H9 (cell line): ENCODE measurements at regions not wholly inside any gene's neighbourhood (a gene's known extent, or its start where the extent isn't known, plus 50 kb on each side); places are given as distances from the start of the nearest gene placed in this dataset.

Source experiments
- DNase-seq: peaks from one replicate; pipeline ENCODE4 v3.0.0-alpha.2; 2017
- H2AFZ ChIP-seq: one replicate; pipeline ENCODE4 v1.6.1; 2013; ENCODE audit warnings: mild to moderate bottlenecking, low read length, control low read depth, moderate library complexity
- H2AK5ac ChIP-seq: 2 replicates; pipeline ENCODE4 v1.6.1; 2013; ENCODE audit warnings: low read length, control low read depth, mixed read lengths; ENCODE audit not compliant: insufficient read length
- H2BK120ac ChIP-seq: one replicate; pipeline ENCODE4 v1.6.1; 2013; ENCODE audit warnings: low read depth, mild to moderate bottlenecking, low read length, control low read depth, inconsistent platforms; ENCODE audit not compliant: poor library complexity, severe bottlenecking
- H2BK12ac ChIP-seq: 2 replicates; pipeline ENCODE4 v1.6.1; 2013; ENCODE audit warnings: low read length, control low read depth, mixed read lengths, low read depth; ENCODE audit not compliant: insufficient read length
- H2BK15ac ChIP-seq: 2 replicates; pipeline ENCODE4 v1.6.1; 2013; ENCODE audit warnings: low read depth, low read length, control low read depth
- H2BK20ac ChIP-seq: one replicate; pipeline ENCODE4 v1.6.1; 2013; ENCODE audit warnings: low read depth, mild to moderate bottlenecking, low read length, control low read depth, inconsistent platforms; ENCODE audit not compliant: poor library complexity, severe bottlenecking
- H2BK5ac ChIP-seq: 2 replicates; pipeline ENCODE4 v1.6.1; 2013; ENCODE audit warnings: low read length, control low read depth, mixed read lengths; ENCODE audit not compliant: insufficient read length
- H3K14ac ChIP-seq: 2 replicates; pipeline ENCODE4 v1.6.1; 2013; ENCODE audit warnings: low read length, control low read depth; ENCODE audit not compliant: insufficient read depth
- H3K18ac ChIP-seq: 2 replicates; pipeline ENCODE4 v1.6.1; 2013; ENCODE audit warnings: low read depth, mild to moderate bottlenecking, mixed read lengths, low read length, control low read depth; ENCODE audit not compliant: insufficient read length
- H3K23ac ChIP-seq: 2 replicates; pipeline ENCODE4 v1.6.1; 2013; ENCODE audit warnings: low read length, control low read depth, mixed read lengths, low read depth; ENCODE audit not compliant: insufficient read length
- H3K23me2 ChIP-seq: 2 replicates; pipeline ENCODE4 v1.6.1; 2013; ENCODE audit warnings: low read depth, mild to moderate bottlenecking, mixed read lengths, low read length, control low read depth; ENCODE audit not compliant: insufficient read length, poor library complexity, severe bottlenecking
- H3K27ac ChIP-seq: 2 replicates; pipeline ENCODE4 v1.5.1; 2013; ENCODE audit warnings: low read length, control low read depth, mixed read lengths, low read depth; ENCODE audit not compliant: insufficient read length
- H3K27me3 ChIP-seq: 2 replicates; pipeline ENCODE4 v1.6.1; 2013; ENCODE audit warnings: low read length, control low read depth, inconsistent platforms; ENCODE audit not compliant: insufficient read depth
- H3K4ac ChIP-seq: 2 replicates; pipeline ENCODE4 v1.6.1; 2013; ENCODE audit warnings: low read depth, mild to moderate bottlenecking, control low read depth, inconsistent platforms, low read length, moderate library complexity
- H3K4me1 ChIP-seq: 2 replicates; pipeline ENCODE4 v1.6.1; 2013; ENCODE audit warnings: low read length, control low read depth, inconsistent platforms; ENCODE audit not compliant: insufficient read depth
- H3K4me2 ChIP-seq: 2 replicates; pipeline ENCODE4 v1.6.1; 2013; ENCODE audit warnings: low read length, control low read depth, mixed read lengths; ENCODE audit not compliant: insufficient read length, insufficient read depth
- H3K56ac ChIP-seq: 2 replicates; pipeline ENCODE4 v1.6.1; 2013; ENCODE audit warnings: low read depth, mild to moderate bottlenecking, mixed read lengths, low read length, control low read depth; ENCODE audit not compliant: insufficient read length
- H3K79me1 ChIP-seq: 2 replicates; pipeline ENCODE4 v1.6.1; 2013; ENCODE audit warnings: low read depth, mild to moderate bottlenecking, moderate library complexity, low read length, control low read depth, inconsistent platforms; ENCODE audit not compliant: insufficient read depth, poor library complexity, severe bottlenecking
- H3K79me2 ChIP-seq: 2 replicates; pipeline ENCODE4 v1.6.1; 2013; ENCODE audit warnings: low read length, control low read depth, inconsistent platforms; ENCODE audit not compliant: insufficient read depth
- H3K9ac ChIP-seq: 2 replicates; pipeline ENCODE4 v1.6.1; 2013; ENCODE audit warnings: low read length, control low read depth, mixed read lengths; ENCODE audit not compliant: insufficient read length; ENCODE audit errors: extremely low read depth
- H3K9me3 ChIP-seq: one replicate; pipeline ENCODE4 v1.6.1; 2013; ENCODE audit warnings: low read depth, low read length, inconsistent platforms; ENCODE audit not compliant: control insufficient read depth
- H3T11ph ChIP-seq: one replicate; pipeline ENCODE4 v1.6.1; 2013; ENCODE audit warnings: mild to moderate bottlenecking, low read length, control low read depth, inconsistent platforms
- H4K20me1 ChIP-seq: one replicate; pipeline ENCODE4 v1.6.1; 2013; ENCODE audit not compliant: control insufficient read depth, insufficient read length, insufficient read depth
- H4K5ac ChIP-seq: 2 replicates; pipeline ENCODE4 v1.6.1; 2013; ENCODE audit warnings: low read depth, mild to moderate bottlenecking, mixed read lengths, low read length, control low read depth; ENCODE audit not compliant: insufficient read length
- H4K8ac ChIP-seq: replicated peaks from 2 replicates; pipeline ENCODE4 v1.6.1; 2013; ENCODE audit warnings: low read length, control low read depth, mixed read lengths, low read depth; ENCODE audit not compliant: insufficient read length
- H4K91ac ChIP-seq: 2 replicates; pipeline ENCODE4 v1.6.1; 2013; ENCODE audit warnings: low read depth, mild to moderate bottlenecking, moderate library complexity, mixed read lengths, low read length, control low read depth; ENCODE audit not compliant: insufficient read length
- H3K27ac Mint-ChIP-seq, 3 experiments: 2 replicates in 2 of 3; 3 replicates in 1 of 3; pipeline ENCODE4 v1.8.0; 2020 to 2021; ENCODE audit warnings: mixed read lengths in 3 of 3, mild to moderate bottlenecking in 1 of 3, moderate library complexity in 1 of 3
- H3K27me3 Mint-ChIP-seq: 2 replicates; pipeline ENCODE4 v1.8.0; 2021; ENCODE audit warnings: low read depth, mild to moderate bottlenecking, moderate library complexity, mixed read lengths
- H3K36me3 Mint-ChIP-seq, 3 experiments: 2 replicates in 2 of 3; 3 replicates in 1 of 3; pipeline ENCODE4 v1.8.0; 2020 to 2021; ENCODE audit warnings: low read depth in 3 of 3, mixed read lengths in 3 of 3; ENCODE audit not compliant: insufficient read depth in 1 of 3
- H3K4me1 Mint-ChIP-seq, 2 experiments: 2 replicates each; pipeline ENCODE4 v1.8.0; 2020; ENCODE audit warnings: mixed read lengths in 2 of 2
- H3K4me3 Mint-ChIP-seq, 2 experiments: 2 replicates in 1 of 2; 3 replicates in 1 of 2; pipeline ENCODE4 v1.8.0; 2020 to 2021; ENCODE audit warnings: mild to moderate bottlenecking in 2 of 2, mixed read lengths in 2 of 2, moderate library complexity in 1 of 2
- H3K9me3 Mint-ChIP-seq, 2 experiments: 2 replicates in 1 of 2; 3 replicates in 1 of 2; pipeline ENCODE4 v1.8.0; 2020; ENCODE audit warnings: mild to moderate bottlenecking in 2 of 2, mixed read lengths in 2 of 2, moderate library complexity in 1 of 2
- WGBS: extraction: QIAGEN DNeasy Blood & Tissue Kit; methylation state at CpG from one replicate; pipeline ENCODE4 v1.1.7; 2013; ENCODE audit warnings: missing lambda C conversion rate, low lambda C conversion rate, mixed read lengths; ENCODE audit not compliant: insufficient read length; ENCODE audit errors: extremely low coverage; 5-methylcytosine and 5-hydroxymethylcytosine counted together
- TF ChIP-seq, protein P1 (sequence below): fragments of 200-600 bp; sonication (generic); conservative IDR thresholded peaks from 3 replicates; pipeline ENCODE4 v1.8.0; 2021; ENCODE audit warnings: antibody characterized with exemption, mild to moderate bottlenecking

DNA sequence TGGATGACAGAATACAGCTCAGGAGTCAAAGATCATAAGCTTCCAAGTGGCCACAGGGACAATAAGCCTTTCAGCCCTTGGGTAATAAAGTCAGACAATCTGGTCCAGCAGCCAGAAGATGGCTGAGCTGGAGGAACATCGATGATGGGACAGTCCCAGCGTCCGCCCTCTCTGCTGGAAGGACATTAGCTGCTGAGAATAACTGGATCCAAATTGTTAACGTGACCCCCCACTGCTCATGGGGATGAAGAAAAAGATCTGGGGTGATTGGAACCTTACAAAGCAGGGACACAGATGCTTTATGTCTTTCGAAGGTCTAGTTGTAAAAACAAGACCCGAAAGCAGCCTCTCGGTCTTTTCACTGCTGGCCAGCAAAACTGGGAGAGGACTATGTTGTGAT lies 71.0 kb downstream of the IGLL5 start:
- TF ChIP-seq, protein P1, sequence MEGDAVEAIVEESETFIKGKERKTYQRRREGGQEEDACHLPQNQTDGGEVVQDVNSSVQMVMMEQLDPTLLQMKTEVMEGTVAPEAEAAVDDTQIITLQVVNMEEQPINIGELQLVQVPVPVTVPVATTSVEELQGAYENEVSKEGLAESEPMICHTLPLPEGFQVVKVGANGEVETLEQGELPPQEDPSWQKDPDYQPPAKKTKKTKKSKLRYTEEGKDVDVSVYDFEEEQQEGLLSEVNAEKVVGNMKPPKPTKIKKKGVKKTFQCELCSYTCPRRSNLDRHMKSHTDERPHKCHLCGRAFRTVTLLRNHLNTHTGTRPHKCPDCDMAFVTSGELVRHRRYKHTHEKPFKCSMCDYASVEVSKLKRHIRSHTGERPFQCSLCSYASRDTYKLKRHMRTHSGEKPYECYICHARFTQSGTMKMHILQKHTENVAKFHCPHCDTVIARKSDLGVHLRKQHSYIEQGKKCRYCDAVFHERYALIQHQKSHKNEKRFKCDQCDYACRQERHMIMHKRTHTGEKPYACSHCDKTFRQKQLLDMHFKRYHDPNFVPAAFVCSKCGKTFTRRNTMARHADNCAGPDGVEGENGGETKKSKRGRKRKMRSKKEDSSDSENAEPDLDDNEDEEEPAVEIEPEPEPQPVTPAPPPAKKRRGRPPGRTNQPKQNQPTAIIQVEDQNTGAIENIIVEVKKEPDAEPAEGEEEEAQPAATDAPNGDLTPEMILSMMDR: no peak
- Mint-ChIP-seq H3K9me3 (peaks cover 14 to 22% of the 10 kb centered on the region in 2 experiments), H3K27me3 (peaks cover 83% of the 10 kb centered on the region), H3K27ac (no peak overlapping the region), H3K36me3 (peaks cover 0 to 12% (median 4%) of the 10 kb centered on the region in 3 experiments; a peak in 4 of 7 replicates), H3K4me3 (no peak overlapping the region), H3K4me1 (peaks cover 9 to 11% of the 10 kb centered on the region in 2 experiments)
- Histone ChIP-seq H3K18ac (no peak overlapping the region), H2BK120ac (no peak overlapping the region), H2AFZ (no peak overlapping the region), H3K23ac (no peak overlapping the region), H4K20me1 (no peaks in the 10 kb centered on the region), H4K5ac (no peak overlapping the region), H3K23me2 (no peaks in the 10 kb centered on the region), H3T11ph (no peak overlapping the region), H3K9me3 (no peaks in the 10 kb centered on the region), H2BK20ac (no peak overlapping the region), H3K79me1 (no peaks in the 10 kb centered on the region), H3K79me2 (no peaks in the 10 kb centered on the region), H4K91ac (no peak overlapping the region), H3K4ac (no peak overlapping the region), H3K27me3 (no peaks in the 10 kb centered on the region; the same call in 1 of the 2 replicates), H3K9ac (no peak overlapping the region), H3K14ac (no peak overlapping the region), H2BK5ac (no peak overlapping the region), H3K27ac (no peak overlapping the region), H3K4me2 (no peak overlapping the region), H3K56ac (no peak overlapping the region), H2BK12ac (no peak overlapping the region), H2BK15ac (no peak overlapping the region), H2AK5ac (no peak overlapping the region), H4K8ac (no peak overlapping the region), H3K4me1 (no peaks in the 10 kb centered on the region)
- no CpG with 5 or more reads among the region's 7 CpGs for WGBS
- no peak for DNase-seq
